ENCODE measurements at regions not wholly inside any gene's neighbourhood (a gene's known extent, or its start where the extent isn't known, plus 50 kb on each side); places are given as distances from the start of the nearest gene placed in this dataset.

DNA sequence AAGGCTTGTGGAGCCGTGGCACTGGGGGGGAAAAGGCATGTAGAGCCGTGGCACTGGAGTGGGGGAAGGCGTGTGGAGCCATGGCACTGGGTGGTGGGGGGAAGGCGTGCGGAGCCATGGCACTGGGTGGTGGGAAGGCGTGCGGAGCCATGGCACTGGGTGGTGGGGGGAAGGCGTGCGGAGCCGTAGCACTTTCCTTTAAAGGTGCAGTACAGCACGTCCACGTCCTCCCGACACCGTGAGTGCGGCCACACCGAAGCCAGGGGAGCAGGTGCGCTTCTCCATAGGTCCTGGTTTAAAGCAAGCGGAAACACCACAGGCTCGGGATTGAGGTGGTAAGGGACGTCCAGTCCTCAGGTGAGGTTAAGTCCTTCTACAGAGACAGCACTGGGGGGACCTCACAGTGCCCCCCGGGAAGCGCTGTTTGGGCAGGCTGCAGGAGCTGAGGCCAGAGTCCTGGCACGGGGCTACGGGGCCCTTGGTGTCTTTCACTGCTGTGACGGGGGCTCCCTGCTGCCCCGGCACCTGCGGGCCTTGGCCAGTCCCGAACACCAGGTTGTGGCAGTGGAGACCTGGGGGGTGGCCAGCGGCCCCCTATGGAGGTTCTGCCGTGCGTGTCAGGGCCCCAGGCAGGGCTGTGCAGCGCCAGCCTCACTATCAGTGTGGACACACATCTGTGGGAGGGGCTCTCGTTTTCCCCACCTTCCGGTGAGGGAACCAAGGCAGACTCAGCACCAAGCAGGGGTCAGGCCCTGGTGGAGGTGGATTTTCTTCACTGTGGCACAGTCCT is 93.0 kb upstream of the CTDP1 start (continued):
- TF ChIP-seq, protein P1, sequence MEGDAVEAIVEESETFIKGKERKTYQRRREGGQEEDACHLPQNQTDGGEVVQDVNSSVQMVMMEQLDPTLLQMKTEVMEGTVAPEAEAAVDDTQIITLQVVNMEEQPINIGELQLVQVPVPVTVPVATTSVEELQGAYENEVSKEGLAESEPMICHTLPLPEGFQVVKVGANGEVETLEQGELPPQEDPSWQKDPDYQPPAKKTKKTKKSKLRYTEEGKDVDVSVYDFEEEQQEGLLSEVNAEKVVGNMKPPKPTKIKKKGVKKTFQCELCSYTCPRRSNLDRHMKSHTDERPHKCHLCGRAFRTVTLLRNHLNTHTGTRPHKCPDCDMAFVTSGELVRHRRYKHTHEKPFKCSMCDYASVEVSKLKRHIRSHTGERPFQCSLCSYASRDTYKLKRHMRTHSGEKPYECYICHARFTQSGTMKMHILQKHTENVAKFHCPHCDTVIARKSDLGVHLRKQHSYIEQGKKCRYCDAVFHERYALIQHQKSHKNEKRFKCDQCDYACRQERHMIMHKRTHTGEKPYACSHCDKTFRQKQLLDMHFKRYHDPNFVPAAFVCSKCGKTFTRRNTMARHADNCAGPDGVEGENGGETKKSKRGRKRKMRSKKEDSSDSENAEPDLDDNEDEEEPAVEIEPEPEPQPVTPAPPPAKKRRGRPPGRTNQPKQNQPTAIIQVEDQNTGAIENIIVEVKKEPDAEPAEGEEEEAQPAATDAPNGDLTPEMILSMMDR (IDR thresholded peaks at IDR 0.05; ENCODE audit: low read depth, low read length, missing input control): no peak
- no peak for TF ChIP-seq NR2F2 (IDR thresholded peaks at IDR 0.05)
- no peak for TF ChIP-seq SP1 (IDR thresholded peaks at IDR 0.05)
- TF ChIP-seq FOXA1 (IDR thresholded peaks at IDR 0.05): no peak

DNA sequence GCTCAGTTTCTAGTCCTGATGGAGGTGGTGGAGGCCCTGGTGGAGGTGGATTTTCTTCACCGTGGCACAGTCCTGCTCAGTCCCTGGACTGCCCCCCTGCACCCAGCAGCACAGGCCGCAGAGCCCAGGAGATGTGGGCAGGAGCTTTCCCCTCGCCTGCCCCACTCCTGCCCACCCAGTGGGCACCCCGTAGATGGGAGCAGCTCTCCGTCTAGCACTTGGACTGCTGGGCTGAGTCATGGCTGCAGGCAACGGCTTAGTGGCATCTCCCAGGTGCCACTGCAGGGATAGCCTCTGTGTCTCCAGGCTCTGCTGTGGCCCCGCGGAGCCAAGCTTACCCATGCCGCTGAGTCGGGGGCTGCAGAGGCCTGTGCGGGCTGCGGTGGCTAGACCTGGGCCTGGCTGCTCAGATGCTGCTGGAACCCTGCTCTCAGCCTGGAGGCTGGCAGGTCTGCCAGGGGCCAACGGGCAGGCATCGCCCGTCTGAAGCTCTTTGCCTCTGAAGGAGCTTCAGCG is 92.3 kb upstream of the CTDP1 start:
- Histone ChIP-seq H3K9ac (ENCODE audit: low read depth in 1 of 2, low read length in 2 of 2) (no peak overlapping the region), H3K36me3 (ENCODE audit: control insufficient read depth in 4 of 4, insufficient read depth in 3 of 4, low read depth in 1 of 4, low read length in 3 of 4) (no peaks in the 10 kb centered on the region), H3K4me3 (ENCODE audit: low read depth in 1 of 3, low read length in 3 of 3) (no peak overlapping the region), H3K27ac (ENCODE audit: low read depth in 1 of 2, low read length in 2 of 2) (no peak overlapping the region), H3K4me1 (ENCODE audit: control insufficient read depth in 4 of 4, insufficient read depth in 4 of 4, low read length in 3 of 4) (no peaks in the 10 kb centered on the region), H3K27me3 (ENCODE audit: control insufficient read depth in 4 of 4, insufficient read depth in 4 of 4, low read length in 3 of 4) (no peaks in the 10 kb centered on the region), H3K9me3 (ENCODE audit: control insufficient read depth in 4 of 4, low read length in 3 of 4) (no peaks in the 10 kb centered on the region)
- DNase-seq (ENCODE audit: low spot score): no peak
- TF ChIP-seq TAF1 (conservative IDR thresholded peaks at IDR 0.05) (no peak), EGR1 (IDR thresholded peaks at IDR 0.05; ENCODE audit: low read depth in 2 of 2) (no peak), YY1 (IDR thresholded peaks at IDR 0.05) (no peak), JUND (IDR thresholded peaks at IDR 0.05) (no peak), HNF4A (conservative IDR thresholded peaks at IDR 0.05) (no peak)
- TF ChIP-seq, protein P1 (IDR thresholded peaks at IDR 0.05; ENCODE audit: low read depth, low read length, missing input control): no peak
- 87% methylated on average over 16 of the region's 16 CpGs for WGBS

DNA sequence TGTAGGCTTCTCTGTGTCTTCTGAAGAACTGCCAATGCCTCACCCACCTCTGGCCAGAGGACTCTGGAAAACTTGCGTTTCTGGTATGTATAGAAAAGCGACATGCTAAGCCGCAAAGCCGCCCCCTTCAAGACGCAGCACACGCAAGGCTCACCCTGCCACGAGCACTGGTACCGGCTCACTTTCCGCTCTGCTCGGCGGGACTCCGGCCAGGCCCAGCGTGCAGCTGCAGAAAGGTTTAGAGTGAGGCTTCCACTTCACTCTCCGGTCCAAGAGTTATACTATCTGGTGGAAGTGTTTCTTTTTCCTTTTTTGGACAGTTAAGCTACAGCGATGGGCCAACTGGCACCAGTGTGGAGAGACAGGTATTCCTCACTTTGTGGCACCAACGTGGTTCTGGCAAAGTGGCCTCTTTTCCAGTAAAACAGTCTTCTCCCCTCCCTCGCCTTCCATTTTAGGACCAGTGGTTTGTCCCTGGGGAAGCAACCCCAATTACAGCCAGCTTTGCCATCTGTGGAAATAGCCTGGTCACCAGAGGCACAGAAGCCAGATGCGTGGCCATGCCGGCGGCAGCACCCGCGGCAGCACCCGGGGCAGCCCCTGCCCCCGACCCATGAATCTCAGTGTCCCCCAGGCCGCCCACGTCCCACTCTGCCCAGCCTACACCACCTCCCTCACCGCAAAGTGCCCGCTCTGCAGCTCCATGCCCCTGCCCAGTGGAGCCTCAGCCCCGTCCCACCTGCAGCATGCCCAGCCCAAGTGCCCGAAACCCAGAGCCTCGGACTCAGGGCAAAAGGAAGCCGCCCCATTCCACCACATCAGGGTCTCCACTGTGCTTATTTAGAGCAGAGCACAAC is 91.6 kb upstream of the CTDP1 start:
- TF ChIP-seq SP1 (IDR thresholded peaks at IDR 0.05) (no peak), NR2F2 (IDR thresholded peaks at IDR 0.05) (no peak), FOXA1 (IDR thresholded peaks at IDR 0.05) (no peak), GABPA (IDR thresholded peaks at IDR 0.05 in 1 of 2, conservative IDR thresholded peaks at IDR 0.05 in 1 of 2) (no peak), RAD21 (IDR thresholded peaks at IDR 0.05) (no peak), FOXA2 (IDR thresholded peaks at IDR 0.05) (no peak), TAF1 (conservative IDR thresholded peaks at IDR 0.05) (no peak), EGR1 (IDR thresholded peaks at IDR 0.05; ENCODE audit: low read depth in 2 of 2) (no peak)
- TF ChIP-seq, protein P2, sequence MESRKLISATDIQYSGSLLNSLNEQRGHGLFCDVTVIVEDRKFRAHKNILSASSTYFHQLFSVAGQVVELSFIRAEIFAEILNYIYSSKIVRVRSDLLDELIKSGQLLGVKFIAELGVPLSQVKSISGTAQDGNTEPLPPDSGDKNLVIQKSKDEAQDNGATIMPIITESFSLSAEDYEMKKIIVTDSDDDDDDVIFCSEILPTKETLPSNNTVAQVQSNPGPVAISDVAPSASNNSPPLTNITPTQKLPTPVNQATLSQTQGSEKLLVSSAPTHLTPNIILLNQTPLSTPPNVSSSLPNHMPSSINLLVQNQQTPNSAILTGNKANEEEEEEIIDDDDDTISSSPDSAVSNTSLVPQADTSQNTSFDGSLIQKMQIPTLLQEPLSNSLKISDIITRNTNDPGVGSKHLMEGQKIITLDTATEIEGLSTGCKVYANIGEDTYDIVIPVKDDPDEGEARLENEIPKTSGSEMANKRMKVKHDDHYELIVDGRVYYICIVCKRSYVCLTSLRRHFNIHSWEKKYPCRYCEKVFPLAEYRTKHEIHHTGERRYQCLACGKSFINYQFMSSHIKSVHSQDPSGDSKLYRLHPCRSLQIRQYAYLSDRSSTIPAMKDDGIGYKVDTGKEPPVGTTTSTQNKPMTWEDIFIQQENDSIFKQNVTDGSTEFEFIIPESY (IDR thresholded peaks at IDR 0.05): no peak
- TF ChIP-seq, protein P3, sequence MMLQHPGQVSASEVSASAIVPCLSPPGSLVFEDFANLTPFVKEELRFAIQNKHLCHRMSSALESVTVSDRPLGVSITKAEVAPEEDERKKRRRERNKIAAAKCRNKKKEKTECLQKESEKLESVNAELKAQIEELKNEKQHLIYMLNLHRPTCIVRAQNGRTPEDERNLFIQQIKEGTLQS (IDR thresholded peaks at IDR 0.05): no peak
- TF ChIP-seq, protein P4, sequence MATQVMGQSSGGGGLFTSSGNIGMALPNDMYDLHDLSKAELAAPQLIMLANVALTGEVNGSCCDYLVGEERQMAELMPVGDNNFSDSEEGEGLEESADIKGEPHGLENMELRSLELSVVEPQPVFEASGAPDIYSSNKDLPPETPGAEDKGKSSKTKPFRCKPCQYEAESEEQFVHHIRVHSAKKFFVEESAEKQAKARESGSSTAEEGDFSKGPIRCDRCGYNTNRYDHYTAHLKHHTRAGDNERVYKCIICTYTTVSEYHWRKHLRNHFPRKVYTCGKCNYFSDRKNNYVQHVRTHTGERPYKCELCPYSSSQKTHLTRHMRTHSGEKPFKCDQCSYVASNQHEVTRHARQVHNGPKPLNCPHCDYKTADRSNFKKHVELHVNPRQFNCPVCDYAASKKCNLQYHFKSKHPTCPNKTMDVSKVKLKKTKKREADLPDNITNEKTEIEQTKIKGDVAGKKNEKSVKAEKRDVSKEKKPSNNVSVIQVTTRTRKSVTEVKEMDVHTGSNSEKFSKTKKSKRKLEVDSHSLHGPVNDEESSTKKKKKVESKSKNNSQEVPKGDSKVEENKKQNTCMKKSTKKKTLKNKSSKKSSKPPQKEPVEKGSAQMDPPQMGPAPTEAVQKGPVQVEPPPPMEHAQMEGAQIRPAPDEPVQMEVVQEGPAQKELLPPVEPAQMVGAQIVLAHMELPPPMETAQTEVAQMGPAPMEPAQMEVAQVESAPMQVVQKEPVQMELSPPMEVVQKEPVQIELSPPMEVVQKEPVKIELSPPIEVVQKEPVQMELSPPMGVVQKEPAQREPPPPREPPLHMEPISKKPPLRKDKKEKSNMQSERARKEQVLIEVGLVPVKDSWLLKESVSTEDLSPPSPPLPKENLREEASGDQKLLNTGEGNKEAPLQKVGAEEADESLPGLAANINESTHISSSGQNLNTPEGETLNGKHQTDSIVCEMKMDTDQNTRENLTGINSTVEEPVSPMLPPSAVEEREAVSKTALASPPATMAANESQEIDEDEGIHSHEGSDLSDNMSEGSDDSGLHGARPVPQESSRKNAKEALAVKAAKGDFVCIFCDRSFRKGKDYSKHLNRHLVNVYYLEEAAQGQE (IDR thresholded peaks at IDR 0.05): no peak
- Histone ChIP-seq H3K36me3 (ENCODE audit: control insufficient read depth in 4 of 4, insufficient read depth in 3 of 4, low read depth in 1 of 4, low read length in 3 of 4) (no peaks in the 10 kb centered on the region), H3K27me3 (ENCODE audit: control insufficient read depth in 4 of 4, insufficient read depth in 4 of 4, low read length in 3 of 4) (no peaks in the 10 kb centered on the region), H3K4me3 (ENCODE audit: low read depth in 1 of 3, low read length in 3 of 3) (no peak overlapping the region), H3K9me3 (ENCODE audit: control insufficient read depth in 4 of 4, low read length in 3 of 4) (no peaks in the 10 kb centered on the region), H3K27ac (ENCODE audit: low read depth in 1 of 2, low read length in 2 of 2) (no peak overlapping the region), H3K4me1 (ENCODE audit: control insufficient read depth in 4 of 4, insufficient read depth in 4 of 4, low read length in 3 of 4) (no peaks in the 10 kb centered on the region), H3K9ac (ENCODE audit: low read depth in 1 of 2, low read length in 2 of 2) (no peak overlapping the region)
- WGBS: 89% methylated on average over 32 of the region's 32 CpGs
- no peak for DNase-seq (ENCODE audit: low spot score)

Data from liver (tissue), 8 donors.